ENCODE measurements at regions not wholly inside any gene's neighbourhood (a gene's known extent, or its start where the extent isn't known, plus 50 kb on each side); places are given as distances from the start of the nearest gene placed in this dataset.

DNA sequence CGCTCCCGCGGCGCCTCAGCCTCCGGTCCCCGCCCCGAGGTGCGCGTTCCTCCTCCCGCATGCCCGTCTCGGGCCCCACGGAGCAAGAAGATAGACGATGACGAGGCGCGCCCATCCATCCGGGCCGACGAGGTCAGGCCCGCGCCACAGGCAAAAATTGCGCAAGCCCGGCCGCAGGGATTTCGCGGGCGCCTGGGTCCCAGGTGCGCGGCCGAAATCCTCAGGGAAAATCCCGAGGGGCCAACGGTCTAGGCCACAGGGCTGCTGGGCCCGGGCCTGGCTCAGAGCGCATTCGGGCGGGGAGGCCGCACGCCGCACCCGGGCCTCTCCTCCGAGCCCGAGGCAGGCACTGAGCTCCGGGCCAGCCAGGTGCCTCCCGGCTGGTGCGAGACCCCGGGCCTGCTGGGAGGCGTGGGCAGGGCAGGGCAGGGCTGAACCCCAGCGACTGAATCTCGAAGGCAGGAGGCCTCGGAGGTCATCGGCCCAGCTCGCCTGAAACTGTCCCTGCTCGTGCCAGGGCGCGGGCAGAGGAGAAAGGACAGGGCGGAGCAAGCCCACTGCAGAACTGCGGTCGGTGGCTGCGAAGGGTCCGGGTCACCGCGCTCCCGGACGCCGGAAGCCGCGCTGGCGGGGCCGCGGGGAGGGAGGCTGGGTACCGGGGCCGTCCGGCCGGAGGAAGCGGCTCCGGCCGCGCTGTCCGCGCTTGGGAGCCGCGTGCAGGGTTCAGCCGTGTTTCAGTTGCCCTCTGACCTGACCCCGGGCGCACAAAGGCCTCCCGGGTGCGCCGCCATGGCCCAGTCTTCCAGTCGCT is 66.8 kb downstream of the FOXD1 start:
- H3K4me1 ChIP-seq (ENCODE audit: insufficient read depth, low read length): no peaks in the 10 kb centered on the region
- H3K9ac ChIP-seq (ENCODE audit: low read depth, low read length): no peak overlapping the region
- no peak overlapping the region for H3K4me3 ChIP-seq (ENCODE audit: low read length)
- H3K9me3 ChIP-seq (ENCODE audit: insufficient read depth, low read depth, low read length): peaks cover 13% of the 10 kb centered on the region
- H3K27me3 ChIP-seq (ENCODE audit: insufficient read depth, low read length): no peaks in the 10 kb centered on the region; the same call in 1 of the 2 replicates
- H3K36me3 ChIP-seq (ENCODE audit: insufficient read depth, low read depth, low read length): no peaks in the 10 kb centered on the region
- no peak overlapping the region for H3K27ac ChIP-seq (ENCODE audit: low read length)

GRCh38 chr5:73380710-73381589 is 67.6 kb downstream of the FOXD1 start:
- H3K27me3 ChIP-seq (ENCODE audit: insufficient read depth, low read length): no peaks in the 10 kb centered on the region; the same call in 1 of the 2 replicates
- no peak overlapping the region for H3K27ac ChIP-seq (ENCODE audit: low read length)
- H3K9ac ChIP-seq (ENCODE audit: low read depth, low read length): no peak overlapping the region
- peaks cover 13% of the 10 kb centered on the region for H3K9me3 ChIP-seq (ENCODE audit: insufficient read depth, low read depth, low read length)
- H3K4me3 ChIP-seq (ENCODE audit: low read length): no peak overlapping the region
- H3K36me3 ChIP-seq (ENCODE audit: insufficient read depth, low read depth, low read length): no peaks in the 10 kb centered on the region
- H3K4me1 ChIP-seq (ENCODE audit: insufficient read depth, low read length): no peaks in the 10 kb centered on the region

GRCh38 chr5:73380041-73380440 is 68.5 kb downstream of the FOXD1 start:
- Histone ChIP-seq H3K36me3 (ENCODE audit: insufficient read depth, low read depth, low read length) (no peaks in the 10 kb centered on the region), H3K4me3 (ENCODE audit: low read length) (no peak overlapping the region), H3K27me3 (ENCODE audit: insufficient read depth, low read length) (no peaks in the 10 kb centered on the region; the same call in 1 of the 2 replicates), H3K27ac (ENCODE audit: low read length) (no peak overlapping the region), H3K9ac (ENCODE audit: low read depth, low read length) (no peak overlapping the region), H3K4me1 (ENCODE audit: insufficient read depth, low read length) (no peaks in the 10 kb centered on the region), H3K9me3 (ENCODE audit: insufficient read depth, low read depth, low read length) (peaks cover 6% of the 10 kb centered on the region)

DNA sequence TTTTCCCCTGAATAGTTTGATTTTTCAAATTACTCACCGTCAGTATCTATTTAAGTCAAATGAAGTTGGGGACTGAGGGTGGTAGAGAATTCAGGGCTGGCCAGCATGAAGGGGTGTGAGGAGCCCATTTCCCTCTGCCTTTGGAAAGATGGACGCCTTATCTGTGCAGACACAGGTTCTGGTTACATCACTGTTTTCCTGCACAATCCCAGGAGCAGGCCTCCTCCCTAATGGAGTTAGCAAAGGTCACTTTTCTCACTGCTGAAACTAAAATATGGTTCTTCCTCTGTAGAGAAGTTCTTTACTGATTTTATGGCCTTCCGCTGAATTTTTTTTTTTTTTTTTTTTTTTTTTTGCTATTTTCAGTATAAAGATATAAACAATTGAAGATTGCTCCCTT is 69.1 kb downstream of the FOXD1 start:
- no peaks in the 10 kb centered on the region; the same call in 1 of the 2 replicates for H3K27me3 ChIP-seq (ENCODE audit: insufficient read depth, low read length)

DNA sequence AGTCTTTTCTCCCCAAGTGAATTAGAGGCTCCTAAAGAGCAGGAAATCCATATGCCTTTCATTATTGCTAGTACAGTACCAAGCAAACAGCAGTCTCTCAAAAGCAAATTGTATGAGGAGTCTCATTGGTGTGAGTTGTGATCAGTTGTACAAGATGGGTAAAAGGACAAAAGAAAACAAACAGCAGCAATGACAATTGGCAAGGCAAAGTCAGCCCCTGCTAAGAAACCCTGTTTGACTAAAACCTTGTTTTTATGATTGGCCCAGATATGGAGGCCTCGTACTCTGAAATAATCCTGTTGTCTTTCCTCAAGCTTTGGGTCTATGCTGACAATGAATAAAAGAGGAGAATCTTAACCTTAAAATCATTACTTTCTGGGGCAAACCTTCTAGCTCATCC is 69.8 kb downstream of the FOXD1 start:
- Histone ChIP-seq H3K36me3 (ENCODE audit: insufficient read depth, low read depth, low read length) (no peaks in the 10 kb centered on the region), H3K4me1 (ENCODE audit: insufficient read depth, low read length) (no peaks in the 10 kb centered on the region), H3K27ac (ENCODE audit: low read length) (no peak overlapping the region), H3K9me3 (ENCODE audit: insufficient read depth, low read depth, low read length) (no peaks in the 10 kb centered on the region), H3K9ac (ENCODE audit: low read depth, low read length) (no peak overlapping the region), H3K27me3 (ENCODE audit: insufficient read depth, low read length) (no peaks in the 10 kb centered on the region; the same call in 1 of the 2 replicates), H3K4me3 (ENCODE audit: low read length) (no peak overlapping the region)

More for the DNA sequence above, 69.1 kb downstream of the FOXD1 start:
- H3K27ac ChIP-seq (ENCODE audit: low read length): no peak overlapping the region
- H3K4me1 ChIP-seq (ENCODE audit: insufficient read depth, low read length): no peaks in the 10 kb centered on the region
- no peaks in the 10 kb centered on the region for H3K9me3 ChIP-seq (ENCODE audit: insufficient read depth, low read depth, low read length)
- no peaks in the 10 kb centered on the region for H3K36me3 ChIP-seq (ENCODE audit: insufficient read depth, low read depth, low read length)
- H3K4me3 ChIP-seq (ENCODE audit: low read length): no peak overlapping the region
- H3K9ac ChIP-seq (ENCODE audit: low read depth, low read length): no peak overlapping the region

DNA sequence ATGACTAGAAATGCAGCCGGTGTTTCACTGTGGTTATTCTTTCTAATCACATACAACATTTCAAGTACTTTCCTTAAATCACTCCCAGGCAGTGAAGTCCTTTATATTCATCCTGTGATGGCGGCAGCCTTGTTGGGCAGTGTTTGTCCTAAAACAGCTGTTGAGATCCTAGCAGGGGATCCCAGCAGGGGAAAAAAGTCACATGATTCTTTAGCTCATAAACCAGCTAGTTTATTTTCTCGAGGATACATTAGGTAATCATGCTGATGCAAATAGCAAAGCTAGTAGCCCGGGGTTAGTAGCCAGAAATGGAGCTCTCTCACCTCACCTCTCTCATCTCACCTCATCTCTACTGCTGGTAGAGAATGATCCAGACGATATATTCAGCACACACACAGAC is 70.5 kb downstream of the FOXD1 start:
- no peaks in the 10 kb centered on the region for H3K36me3 ChIP-seq (ENCODE audit: insufficient read depth, low read depth, low read length)
- H3K27me3 ChIP-seq (ENCODE audit: insufficient read depth, low read length): no peaks in the 10 kb centered on the region; the same call in 1 of the 2 replicates
- no peaks in the 10 kb centered on the region for H3K9me3 ChIP-seq (ENCODE audit: insufficient read depth, low read depth, low read length)
- H3K4me3 ChIP-seq (ENCODE audit: low read length): no peak overlapping the region
- H3K4me1 ChIP-seq (ENCODE audit: insufficient read depth, low read length): no peaks in the 10 kb centered on the region
- H3K27ac ChIP-seq (ENCODE audit: low read length): no peak overlapping the region
- no peak overlapping the region for H3K9ac ChIP-seq (ENCODE audit: low read depth, low read length)

DNA sequence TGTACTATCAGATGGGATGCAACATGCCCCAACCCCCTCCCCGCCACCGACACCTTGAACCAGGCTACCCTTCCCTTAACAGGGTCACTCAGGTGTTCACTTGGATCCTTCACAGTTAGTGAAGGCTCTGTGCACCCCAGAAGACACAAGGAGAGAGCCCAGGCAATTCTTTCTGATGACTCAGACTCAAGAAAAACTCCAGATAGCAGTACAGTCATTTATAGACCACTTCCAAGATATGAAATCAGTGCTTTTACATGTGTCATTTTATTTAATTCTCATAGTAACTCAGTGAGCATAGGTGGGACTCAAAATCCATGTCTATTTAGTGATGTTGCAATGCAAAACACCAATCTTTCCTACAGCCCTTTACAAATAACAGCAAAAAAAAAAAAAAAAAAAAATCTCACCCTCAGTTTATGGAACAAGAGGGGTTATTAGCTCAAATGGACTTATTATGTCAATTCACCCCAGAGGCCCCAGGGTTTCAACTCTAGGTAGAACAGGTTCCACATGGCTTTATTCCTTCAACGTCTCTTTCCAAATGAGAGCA is 71.9 kb downstream of the FOXD1 start:
- no peaks in the 10 kb centered on the region for H3K36me3 ChIP-seq (ENCODE audit: insufficient read depth, low read depth, low read length)
- no peak overlapping the region for H3K27ac ChIP-seq (ENCODE audit: low read length)
- no peak overlapping the region for H3K4me3 ChIP-seq (ENCODE audit: low read length)
- H3K9me3 ChIP-seq (ENCODE audit: insufficient read depth, low read depth, low read length): no peaks in the 10 kb centered on the region
- no peaks in the 10 kb centered on the region for H3K4me1 ChIP-seq (ENCODE audit: insufficient read depth, low read length)
- H3K27me3 ChIP-seq (ENCODE audit: insufficient read depth, low read length): no peaks in the 10 kb centered on the region; the same call in 1 of the 2 replicates
- no peak overlapping the region for H3K9ac ChIP-seq (ENCODE audit: low read depth, low read length)

DNA sequence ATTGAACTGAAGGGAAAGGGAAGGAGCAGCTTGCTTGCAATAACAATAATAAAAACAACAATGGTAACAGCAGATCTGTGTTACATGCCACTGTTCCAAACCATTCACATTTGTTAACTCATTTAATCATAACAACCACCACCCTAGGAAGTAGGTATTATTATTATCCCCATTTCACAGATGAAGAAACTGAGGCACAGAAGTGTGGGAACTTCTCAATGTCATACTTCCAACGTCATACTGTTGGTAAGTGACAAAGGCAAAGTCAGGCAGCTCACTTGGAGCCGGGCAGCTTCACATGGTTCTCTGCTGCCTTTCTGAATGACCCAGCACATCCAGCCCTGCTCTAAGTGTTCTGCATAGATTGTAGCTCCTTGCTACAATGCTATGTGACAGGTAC is 72.6 kb downstream of the FOXD1 start:
- no peak overlapping the region for H3K4me3 ChIP-seq (ENCODE audit: low read length)
- H3K9ac ChIP-seq (ENCODE audit: low read depth, low read length): no peak overlapping the region
- no peaks in the 10 kb centered on the region for H3K9me3 ChIP-seq (ENCODE audit: insufficient read depth, low read depth, low read length)
- no peaks in the 10 kb centered on the region for H3K36me3 ChIP-seq (ENCODE audit: insufficient read depth, low read depth, low read length)
- H3K4me1 ChIP-seq (ENCODE audit: insufficient read depth, low read length): no peaks in the 10 kb centered on the region
- H3K27ac ChIP-seq (ENCODE audit: low read length): no peak overlapping the region
- no peaks in the 10 kb centered on the region; the same call in 1 of the 2 replicates for H3K27me3 ChIP-seq (ENCODE audit: insufficient read depth, low read length)

DNA sequence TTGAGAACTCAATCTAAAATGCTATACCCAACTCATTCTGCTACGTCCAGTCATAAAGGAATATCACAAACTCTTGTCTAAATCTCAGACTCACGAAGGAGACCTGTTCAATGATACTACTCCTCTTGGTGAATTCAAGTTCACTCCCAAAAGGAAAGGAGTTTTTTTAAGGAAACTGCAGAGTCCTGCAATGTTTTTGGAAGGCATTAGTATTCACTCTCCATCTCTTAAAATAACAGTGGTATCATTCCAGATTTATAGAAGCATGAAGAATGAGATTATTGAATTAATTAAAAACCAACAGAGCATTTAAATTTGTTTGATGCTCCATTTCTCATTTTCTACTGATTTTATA is 73.4 kb downstream of the FOXD1 start:
- Histone ChIP-seq H3K4me3 (ENCODE audit: low read length) (no peak overlapping the region), H3K9ac (ENCODE audit: low read depth, low read length) (no peak overlapping the region), H3K27me3 (ENCODE audit: insufficient read depth, low read length) (no peaks in the 10 kb centered on the region), H3K27ac (ENCODE audit: low read length) (no peak overlapping the region), H3K9me3 (ENCODE audit: insufficient read depth, low read depth, low read length) (no peaks in the 10 kb centered on the region), H3K36me3 (ENCODE audit: insufficient read depth, low read depth, low read length) (no peaks in the 10 kb centered on the region), H3K4me1 (ENCODE audit: insufficient read depth, low read length) (no peaks in the 10 kb centered on the region)

DNA sequence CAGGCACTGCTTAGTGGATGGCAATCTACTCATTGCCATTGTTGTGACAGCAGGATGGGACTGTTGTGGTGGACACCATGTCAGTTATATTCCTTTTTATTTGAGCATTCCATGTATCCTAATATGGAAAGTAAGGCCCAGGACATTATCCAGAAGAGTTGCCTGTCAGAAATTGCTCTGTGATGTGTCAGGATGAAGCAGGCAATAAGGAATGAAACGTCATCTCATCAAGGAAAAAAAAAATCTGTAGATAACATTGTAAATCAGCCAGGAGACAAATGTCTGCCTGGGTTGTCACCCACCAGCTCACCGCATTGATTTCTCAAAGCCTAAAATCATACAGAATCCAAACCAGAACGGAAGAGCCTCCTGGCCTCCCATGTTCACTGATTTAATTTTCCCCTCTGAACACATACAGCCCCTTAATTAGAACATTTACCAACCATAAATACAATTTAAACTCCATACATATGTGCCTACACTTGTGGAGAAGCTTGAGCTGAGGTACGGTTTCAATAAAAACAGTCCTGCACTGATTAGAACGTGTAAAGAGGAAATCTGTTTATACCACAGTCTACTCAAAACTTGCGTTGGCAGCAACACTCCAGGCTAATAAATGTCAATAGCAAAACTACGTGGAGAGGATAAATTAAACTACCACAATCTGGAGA is 73.9 kb downstream of the FOXD1 start:
- H3K4me1 ChIP-seq (ENCODE audit: insufficient read depth, low read length): no peaks in the 10 kb centered on the region
- H3K9ac ChIP-seq (ENCODE audit: low read depth, low read length): no peak overlapping the region
- no peak overlapping the region for H3K27ac ChIP-seq (ENCODE audit: low read length)
- no peak overlapping the region for H3K4me3 ChIP-seq (ENCODE audit: low read length)
- no peaks in the 10 kb centered on the region for H3K36me3 ChIP-seq (ENCODE audit: insufficient read depth, low read depth, low read length)
- no peaks in the 10 kb centered on the region for H3K27me3 ChIP-seq (ENCODE audit: insufficient read depth, low read length)
- no peaks in the 10 kb centered on the region for H3K9me3 ChIP-seq (ENCODE audit: insufficient read depth, low read depth, low read length)

GRCh38 chr5:73373814-73374510 is 74.6 kb downstream of the FOXD1 start:
- H3K27ac ChIP-seq (ENCODE audit: low read length): no peak overlapping the region
- no peaks in the 10 kb centered on the region for H3K4me1 ChIP-seq (ENCODE audit: insufficient read depth, low read length)
- no peak overlapping the region for H3K4me3 ChIP-seq (ENCODE audit: low read length)
- no peak overlapping the region for H3K9ac ChIP-seq (ENCODE audit: low read depth, low read length)
- H3K9me3 ChIP-seq (ENCODE audit: insufficient read depth, low read depth, low read length): no peaks in the 10 kb centered on the region
- H3K36me3 ChIP-seq (ENCODE audit: insufficient read depth, low read depth, low read length): no peaks in the 10 kb centered on the region
- no peaks in the 10 kb centered on the region for H3K27me3 ChIP-seq (ENCODE audit: insufficient read depth, low read length)

All from iPS-20b (cell line).